Right lung (tissue), 2 donors: ENCODE measurements at regions not wholly inside any gene's neighbourhood (a gene's known extent, or its start where the extent isn't known, plus 50 kb on each side); places are given as distances from the start of the nearest gene placed in this dataset.

Experiments used
- DNase-seq, 2 donors: peaks; one replicate each; pipeline ENCODE4 v3.0.0-alpha.2; 2013

DNA sequence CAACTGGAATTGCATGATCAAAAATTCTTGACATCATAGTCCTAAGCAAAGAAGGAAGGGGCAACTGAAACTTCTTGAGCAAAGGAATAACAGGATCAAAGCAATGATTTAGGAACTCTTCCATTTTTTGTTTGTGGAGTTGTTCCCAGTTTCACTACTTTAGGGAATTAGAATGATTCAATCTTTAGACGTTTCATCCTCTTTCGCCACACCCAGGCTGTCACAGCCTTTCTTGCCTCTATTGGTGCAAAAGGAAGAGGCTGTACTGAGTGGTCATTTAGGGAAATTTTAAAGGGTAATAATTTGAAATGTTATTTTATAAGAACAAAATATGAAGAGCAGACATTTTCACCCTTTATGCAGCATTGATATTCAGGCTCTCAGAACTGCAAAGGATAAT lies 1026.0 kb upstream of the ARRDC3 start:
- no peak for DNase-seq

DNA sequence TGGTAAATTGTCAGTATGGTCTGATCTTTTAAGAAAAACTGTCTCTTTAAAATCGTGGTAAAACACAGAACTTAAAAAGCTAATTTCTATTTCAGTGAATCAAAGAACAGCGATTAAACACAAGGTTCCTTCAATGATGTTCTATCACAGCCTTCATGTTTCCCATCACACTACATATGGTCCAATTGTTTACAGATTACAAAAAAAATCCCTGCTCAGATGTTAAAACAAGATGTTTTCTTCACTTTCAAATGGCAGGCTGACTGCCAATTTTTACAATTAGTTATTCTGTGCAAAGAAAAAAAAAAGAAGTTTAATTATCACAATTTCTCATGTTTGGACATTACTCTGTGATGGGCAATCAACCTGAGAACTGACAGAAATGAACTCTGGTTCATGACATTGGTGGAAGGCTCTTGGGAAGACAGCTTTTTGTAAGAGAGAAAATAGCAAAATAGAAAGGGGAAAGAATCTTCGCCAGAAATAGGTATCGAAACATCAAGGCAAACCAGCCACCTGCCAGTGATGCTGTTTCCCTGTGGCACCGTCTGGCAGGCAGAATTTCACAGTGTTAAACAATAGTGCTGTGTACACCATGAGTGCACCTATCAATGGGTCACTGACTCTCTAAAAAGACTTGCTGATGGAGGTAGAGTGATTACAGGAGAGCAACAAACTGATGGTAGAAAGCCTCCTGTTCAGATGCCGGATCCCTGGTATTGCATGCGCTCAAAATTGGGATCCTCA lies 1020.0 kb upstream of the ARRDC3 start:
- DNase-seq = no peak

GRCh38 chr5:92402045-92402444 lies 1018.9 kb upstream of the ARRDC3 start:
- no peak for DNase-seq

GRCh38 chr5:92401492-92401891 lies 1018.4 kb upstream of the ARRDC3 start:
- DNase-seq = no peak

DNA sequence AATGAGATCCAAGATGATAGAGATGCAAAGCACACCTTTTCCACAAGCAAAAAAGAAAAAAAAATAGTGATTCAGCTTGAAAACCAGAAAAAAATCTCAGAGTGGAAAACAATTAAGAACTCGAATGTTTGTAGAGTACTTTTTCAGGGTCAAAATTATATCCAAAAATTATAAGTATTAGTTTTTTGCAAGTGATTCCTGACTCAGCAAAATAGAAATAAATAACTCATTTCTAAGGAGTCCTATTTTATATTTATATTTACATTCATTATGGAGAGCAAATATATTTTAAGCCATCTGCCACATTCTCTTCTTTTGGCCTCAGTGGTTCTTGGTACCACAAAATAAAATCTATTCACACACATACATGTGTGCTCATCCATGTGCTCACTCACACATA lies 1011.8 kb upstream of the ARRDC3 start:
- no peak for DNase-seq

- no peak for DNase-seq
Measured at GRCh38 chr5:92390657-92391056, 1007.5 kb upstream of the ARRDC3 start.

GRCh38 chr5:92380069-92380770 lies 997.1 kb upstream of the ARRDC3 start:
- no peak for DNase-seq

- no peak for DNase-seq
Measured at GRCh38 chr5:92378966-92379611, 996.0 kb upstream of the ARRDC3 start.

DNA sequence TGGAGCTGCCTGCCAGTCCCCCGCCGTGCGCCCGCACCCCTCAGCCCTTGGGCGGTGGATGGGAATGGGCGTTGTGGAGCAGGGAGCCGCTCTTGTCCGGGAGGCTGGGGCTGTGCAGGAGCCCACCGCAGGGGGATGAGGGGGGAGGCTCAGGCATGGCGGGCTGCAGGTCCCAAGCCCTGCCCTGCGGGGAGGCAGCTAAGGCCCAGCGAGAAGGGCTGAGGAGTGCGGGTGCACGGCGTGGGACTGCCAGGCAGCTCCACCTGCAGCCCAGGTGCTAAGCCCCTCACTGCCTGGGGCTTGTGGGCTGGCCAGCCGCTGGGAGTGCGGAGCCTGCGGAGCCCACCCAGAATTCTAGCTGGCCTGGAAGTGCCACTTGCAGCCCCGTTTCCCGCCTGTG lies 991.7 kb upstream of the ARRDC3 start:
- no peak for DNase-seq

- no peak for DNase-seq
Measured at GRCh38 chr5:92372766-92373165, 989.6 kb upstream of the ARRDC3 start.

DNA sequence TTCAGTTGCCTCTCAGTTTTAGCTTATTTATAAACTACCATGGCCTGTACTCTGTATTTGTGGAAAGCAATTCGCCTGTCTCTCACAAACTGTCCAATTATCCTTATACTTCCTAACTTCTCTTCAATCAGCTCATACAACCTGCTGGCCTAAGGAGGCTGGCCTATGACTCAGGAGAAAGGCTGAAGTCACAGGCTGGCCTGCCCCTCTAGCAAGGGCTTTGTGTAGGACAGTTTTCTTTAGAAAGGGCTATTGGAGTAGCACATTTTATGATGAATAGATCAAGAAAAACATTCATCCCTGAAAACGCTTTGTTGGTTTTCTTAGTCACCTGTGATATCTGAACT lies 988.7 kb upstream of the ARRDC3 start:
- no peak for DNase-seq

GRCh38 chr5:92371171-92371888 lies 988.2 kb upstream of the ARRDC3 start:
- no peak for DNase-seq

DNA sequence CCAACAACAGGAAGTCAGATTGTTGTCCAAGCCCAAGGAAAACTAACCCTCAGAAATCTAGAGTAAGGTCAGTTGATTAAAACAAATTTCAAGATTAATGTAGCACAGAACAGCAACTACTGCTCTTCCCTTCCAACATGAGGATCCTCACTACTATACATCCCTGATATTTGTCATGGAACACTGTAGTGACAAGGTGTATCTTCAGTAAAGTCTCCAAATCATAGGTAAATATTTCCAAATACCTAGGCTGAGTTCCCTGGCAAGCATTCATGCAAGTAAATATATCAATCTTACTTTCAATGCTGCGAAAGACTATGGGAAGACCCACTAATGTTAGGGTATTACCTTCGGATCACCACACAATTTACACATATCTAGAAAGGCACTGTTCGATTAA lies 986.9 kb upstream of the ARRDC3 start:
- no peak for DNase-seq

- no peak for DNase-seq
Measured at GRCh38 chr5:92369587-92369986, 986.5 kb upstream of the ARRDC3 start.

DNA sequence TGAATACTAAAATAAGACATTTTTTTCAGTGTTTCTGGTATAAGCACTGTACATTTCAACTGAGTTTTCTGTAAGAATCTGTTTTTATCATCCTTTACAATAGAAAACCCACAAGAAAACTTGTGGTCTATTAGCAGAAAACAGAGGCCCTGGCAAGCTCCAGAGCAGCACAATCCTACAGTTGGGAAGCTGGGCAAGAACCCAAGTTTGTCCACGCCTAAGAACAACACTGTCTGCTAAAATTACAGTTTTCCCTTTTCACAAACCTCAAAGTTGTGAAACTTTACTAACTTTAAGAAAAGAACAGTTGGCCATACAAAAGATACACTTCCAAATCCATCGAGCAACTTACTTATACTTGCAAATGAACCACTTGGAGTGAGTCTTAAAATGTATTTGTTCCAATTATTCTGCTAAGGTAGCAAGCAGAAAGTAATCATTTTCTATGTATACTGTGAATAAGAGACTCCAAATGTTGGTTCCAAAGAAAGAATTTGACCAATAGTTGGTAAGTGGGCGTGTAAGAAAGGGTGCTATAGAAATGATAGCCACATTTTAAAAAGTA lies 982.0 kb upstream of the ARRDC3 start:
- no peak for DNase-seq

- no peak for DNase-seq
Measured at GRCh38 chr5:92353107-92354030, 970.3 kb upstream of the ARRDC3 start.

DNA sequence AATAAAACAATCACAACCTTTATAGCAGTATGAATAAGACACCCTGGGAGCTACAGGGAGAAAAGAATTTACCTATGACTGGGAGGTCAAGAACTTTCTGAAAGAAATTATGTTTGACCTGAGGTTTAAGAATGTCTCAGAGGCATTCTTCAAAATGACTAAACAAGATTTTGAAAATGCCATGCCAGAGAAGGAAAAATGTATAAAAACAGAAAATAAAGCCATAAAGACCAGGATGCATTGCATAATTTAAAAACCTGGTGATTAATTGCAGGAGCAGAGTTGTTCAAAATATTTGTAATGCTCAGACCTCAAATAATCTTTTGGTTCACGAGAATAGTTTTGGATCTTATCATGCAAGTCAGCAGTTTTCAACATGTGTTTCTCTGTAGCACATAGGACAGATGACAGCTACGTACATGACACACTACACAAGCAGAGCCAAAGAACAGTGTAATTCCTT lies 954.7 kb upstream of the ARRDC3 start:
- no peak for DNase-seq

DNA sequence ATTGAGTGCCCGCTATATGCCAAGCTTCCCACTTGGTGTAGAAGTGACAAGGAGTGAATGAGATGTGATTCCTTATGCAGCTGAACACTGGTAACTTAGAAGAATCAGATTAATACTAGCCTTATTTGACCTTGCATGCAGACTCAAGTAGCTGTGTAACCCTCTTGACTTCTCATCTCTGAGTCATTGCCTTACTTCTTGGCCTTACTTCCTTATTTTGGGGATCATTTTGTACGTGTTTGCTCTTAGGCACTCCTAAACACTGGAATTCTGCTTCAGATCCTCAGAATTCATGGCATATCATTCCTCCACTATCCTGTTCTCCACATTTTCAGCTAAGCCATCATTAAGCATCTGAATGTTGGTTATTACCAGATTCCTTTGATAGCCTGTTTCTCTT lies 948.9 kb upstream of the ARRDC3 start:
- DNase-seq = no peak

DNA sequence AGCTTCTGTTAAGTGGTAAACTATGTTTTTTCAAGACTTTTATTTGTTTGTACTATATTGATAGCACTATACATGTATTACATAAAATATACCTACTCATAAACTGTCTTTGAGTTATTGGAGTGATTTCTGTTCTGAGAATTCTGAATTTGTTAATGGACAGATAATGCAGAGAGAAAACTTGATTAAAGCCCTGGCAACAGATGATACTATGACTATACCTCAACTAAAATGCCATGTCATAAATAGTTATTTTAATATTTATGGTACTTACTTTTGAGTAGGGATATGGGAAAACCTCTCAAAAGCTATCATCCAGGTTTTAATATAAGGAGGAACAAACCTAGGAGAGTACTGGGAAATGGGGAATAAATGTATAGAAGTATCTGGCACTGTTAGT lies 947.2 kb upstream of the ARRDC3 start:
- no peak for DNase-seq

- no peak for DNase-seq
Measured at GRCh38 chr5:92329759-92330158, 946.6 kb upstream of the ARRDC3 start.
